HCT116 (cell line): ENCODE measurements at regions not wholly inside any gene's neighbourhood (a gene's known extent, or its start where the extent isn't known, plus 50 kb on each side); places are given as distances from the start of the nearest gene placed in this dataset.

Experiments
- ATAC-seq: fragments of 200-7000 bp; cut with Tn5 transposase; 2 replicates; pipeline ENCODE4 v1.9.1; 2020; ENCODE audit warnings: mild to moderate bottlenecking, moderate library complexity
- BruUV-seq: library from RNA; stranded (reverse); fragments of 400-500 nt; replicated peaks from 2 replicates; lab custom pipeline; 2021; lab: Mats Ljungman, UMichigan
- CTCF ChIA-PET: fragments of 300-600 bp; sonication (Branson Sonifier 250); formaldehyde crosslinking; loops from one replicate; lab custom pipeline; 2021; ENCODE audit warnings: antibody characterized with exemption; lab: Charles Lee
- POLR2A ChIA-PET: fragments of 300-600, 350-600 bp; sonication (Branson Sonifier 250); formaldehyde crosslinking; loops from one replicate; lab custom pipeline; 2021; ENCODE audit warnings: antibody characterized with exemption; lab: Charles Lee
- RAD21 ChIA-PET, 2 experiments: fragments of 300-600 bp; sonication (Branson Sonifier 250); formaldehyde crosslinking; loops; one replicate each; lab custom pipeline; 2023; ENCODE audit warnings: low total read pairs in 2 of 2; ENCODE audit not compliant: uncharacterized antibody in 2 of 2, unreplicated experiment in 2 of 2, low non-redundant PET in 1 of 2; lab: Charles Lee
- DNase-seq: peaks from one replicate; pipeline ENCODE4 v3.0.0-alpha.2; 2010; ENCODE audit warnings: low read depth, low spot score
- H2AFZ ChIP-seq: fragments of 200-600 bp; shearing (Covaris generic), sonication (generic); 2 replicates; pipeline ENCODE4 v1.6.1; 2017; ENCODE audit warnings: low read depth, mixed run types, mixed read lengths, antibody characterized with exemption, low read length; ENCODE audit not compliant: poor library complexity, severe bottlenecking
- H3K27ac ChIP-seq: 2 replicates; pipeline ENCODE4 v1.5.1; 2012; ENCODE audit warnings: low read depth, low read length
- H3K27me3 ChIP-seq: fragments of 200-600 bp; sonication (generic); 2 replicates; pipeline ENCODE4 v1.6.1; 2016; ENCODE audit warnings: mixed run types, low read length, mixed read lengths; ENCODE audit not compliant: insufficient read depth
- H3K36me3 ChIP-seq, 2 experiments: fragments of 200-500 bp in 1 of 2; fragments of 200-600 bp in 1 of 2; sonication (Bioruptor generic) in 1 of 2; sonication (generic) in 1 of 2; 2 replicates each; pipeline versions ENCODE4 v1.5.1 to v1.6.1; 2014 to 2016; ENCODE audit warnings: low read length in 2 of 2, inconsistent platforms in 1 of 2, mixed read lengths in 1 of 2, mixed run types in 1 of 2; ENCODE audit not compliant: insufficient read depth in 2 of 2, control insufficient read depth in 1 of 2
- H3K4me1 ChIP-seq, 2 experiments: fragments of 200-600 bp in 1 of 2; sonication (generic) in 1 of 2; 2 replicates each; pipeline versions ENCODE4 v1.5.1 to v1.6.1; 2012 to 2017; ENCODE audit warnings: low read length in 2 of 2, inconsistent platforms in 1 of 2, mild to moderate bottlenecking in 1 of 2, mixed read lengths in 1 of 2, mixed run types in 1 of 2, moderate library complexity in 1 of 2; ENCODE audit not compliant: insufficient read depth in 2 of 2, control insufficient read depth in 1 of 2
- H3K4me2 ChIP-seq: fragments of 200-600 bp; sonication (generic); 2 replicates; pipeline ENCODE4 v1.6.1; 2017; ENCODE audit warnings: mixed run types, low read length, mixed read lengths
- H3K4me3 ChIP-seq, 2 experiments: fragments of 200-600 bp in 1 of 2; sonication (generic) in 1 of 2; replicated peaks in 1 of 2; 2 replicates each; pipeline ENCODE4 v1.5.1; 2011 to 2016; ENCODE audit warnings: low read length in 2 of 2, control low read depth in 1 of 2, low read depth in 1 of 2, mild to moderate bottlenecking in 1 of 2, mixed read lengths in 1 of 2, mixed run types in 1 of 2
- H3K79me2 ChIP-seq: fragments of 200-600 bp; sonication (generic); 2 replicates; pipeline ENCODE4 v1.6.1; 2017; ENCODE audit warnings: mild to moderate bottlenecking, mixed run types, low read length, moderate library complexity, mixed read lengths; ENCODE audit not compliant: insufficient read depth
- H3K9ac ChIP-seq: fragments of 200-600 bp; sonication (generic); 2 replicates; pipeline ENCODE4 v1.6.1; 2016; ENCODE audit warnings: low read length, mixed read lengths
- H3K9me2 ChIP-seq: fragments of 200-600 bp; sonication (generic), shearing (Covaris generic); 2 replicates; pipeline ENCODE4 v1.6.1; 2017; ENCODE audit warnings: mixed run types, mild to moderate bottlenecking, moderate library complexity; ENCODE audit not compliant: insufficient read depth
- H3K9me3 ChIP-seq, 2 experiments: fragments of 200-500 bp in 1 of 2; fragments of 200-600 bp in 1 of 2; sonication (Bioruptor generic) in 1 of 2; sonication (generic) in 1 of 2; 2 replicates each; pipeline ENCODE4 v1.6.1; 2014 to 2017; ENCODE audit warnings: low read length in 2 of 2, mixed read lengths in 2 of 2, inconsistent platforms in 1 of 2, low read depth in 1 of 2, mild to moderate bottlenecking in 1 of 2, mixed run types in 1 of 2, moderate library complexity in 1 of 2; ENCODE audit not compliant: control insufficient read depth in 1 of 2, insufficient read depth in 1 of 2
- H4K20me1 ChIP-seq: fragments of 200-600 bp; sonication (generic), shearing (Covaris generic); 2 replicates; pipeline ENCODE4 v1.6.1; 2017; ENCODE audit warnings: mixed run types, mild to moderate bottlenecking, moderate library complexity; ENCODE audit not compliant: insufficient read depth
- ATF3 ChIP-seq: IDR thresholded peaks from 2 replicates; pipeline ENCODE4 v1.6.1; 2012
- ELF1 ChIP-seq: IDR thresholded peaks from 2 replicates; pipeline ENCODE4 v1.6.1; 2012; ENCODE audit warnings: low read depth, borderline replicate concordance
- EZH2phosphoT487 ChIP-seq: fragments of 200-600 bp; IDR thresholded peaks from 2 replicates; pipeline ENCODE4 v1.6.1; 2018; ENCODE audit warnings: antibody characterized with exemption, borderline replicate concordance
- FOSL1 ChIP-seq: IDR thresholded peaks from 2 replicates; pipeline ENCODE4 v1.6.1; 2012; ENCODE audit warnings: low read depth
- POLR2A ChIP-seq: IDR thresholded peaks from 2 replicates; pipeline ENCODE4 v1.7.0; 2011; ENCODE audit warnings: borderline replicate concordance; ENCODE audit not compliant: insufficient read depth, insufficient read length; ENCODE audit errors: extremely low read depth
- POLR2AphosphoS5 ChIP-seq: IDR thresholded peaks from 2 replicates; pipeline ENCODE4 v1.6.1; 2011; ENCODE audit warnings: mild to moderate bottlenecking, low read depth, low read length, moderate library complexity
- RAD21 ChIP-seq: IDR thresholded peaks from 2 replicates; pipeline ENCODE4 v1.6.1; 2012; ENCODE audit warnings: low read depth, mild to moderate bottlenecking
- SIN3A ChIP-seq: IDR thresholded peaks from 2 replicates; pipeline ENCODE4 v1.6.1; 2012; ENCODE audit warnings: low read depth
- SRF ChIP-seq: IDR thresholded peaks from 2 replicates; pipeline ENCODE4 v1.6.1; 2012; ENCODE audit warnings: low read depth
- TCF7L2 ChIP-seq: IDR thresholded peaks from 2 replicates; pipeline ENCODE4 v1.7.0; 2011; ENCODE audit warnings: borderline replicate concordance, inconsistent platforms; ENCODE audit not compliant: insufficient read depth, insufficient read length; ENCODE audit errors: extremely low read depth
- YY1 ChIP-seq: IDR thresholded peaks from 2 replicates; pipeline ENCODE4 v1.6.1; 2011; ENCODE audit warnings: low read length, low read depth, moderate library complexity, mild to moderate bottlenecking; ENCODE audit not compliant: insufficient replicate concordance; ENCODE audit errors: extremely low read depth
- ZBTB33 ChIP-seq: IDR thresholded peaks from 2 replicates; pipeline ENCODE4 v1.6.1; 2011; ENCODE audit warnings: mild to moderate bottlenecking, low read length, moderate library complexity; ENCODE audit not compliant: insufficient replicate concordance; ENCODE audit errors: extremely low read depth
- intact Hi-C: fragments of 100-400 bp; cut with micrococcal nuclease; formaldehyde crosslinking; loops from 2 replicates; pipeline ENCODE4 v1.10.0; 2022
- TF ChIP-seq, protein P1 (sequence below), 3 experiments: fragments of 200-600 bp in 1 of 3; sonication (generic) in 1 of 3; IDR thresholded peaks in 2 of 3; conservative IDR thresholded peaks in 1 of 3; 2 replicates each; pipeline ENCODE4 v1.5.1; 2012 to 2017; ENCODE audit warnings: low read depth in 2 of 3, low read length in 2 of 3, antibody characterized with exemption in 1 of 3, borderline replicate concordance in 1 of 3, control low read depth in 1 of 3, mild to moderate bottlenecking in 1 of 3, mixed read lengths in 1 of 3, mixed run types in 1 of 3, moderate library complexity in 1 of 3; ENCODE audit not compliant: insufficient read depth in 1 of 3

DNA sequence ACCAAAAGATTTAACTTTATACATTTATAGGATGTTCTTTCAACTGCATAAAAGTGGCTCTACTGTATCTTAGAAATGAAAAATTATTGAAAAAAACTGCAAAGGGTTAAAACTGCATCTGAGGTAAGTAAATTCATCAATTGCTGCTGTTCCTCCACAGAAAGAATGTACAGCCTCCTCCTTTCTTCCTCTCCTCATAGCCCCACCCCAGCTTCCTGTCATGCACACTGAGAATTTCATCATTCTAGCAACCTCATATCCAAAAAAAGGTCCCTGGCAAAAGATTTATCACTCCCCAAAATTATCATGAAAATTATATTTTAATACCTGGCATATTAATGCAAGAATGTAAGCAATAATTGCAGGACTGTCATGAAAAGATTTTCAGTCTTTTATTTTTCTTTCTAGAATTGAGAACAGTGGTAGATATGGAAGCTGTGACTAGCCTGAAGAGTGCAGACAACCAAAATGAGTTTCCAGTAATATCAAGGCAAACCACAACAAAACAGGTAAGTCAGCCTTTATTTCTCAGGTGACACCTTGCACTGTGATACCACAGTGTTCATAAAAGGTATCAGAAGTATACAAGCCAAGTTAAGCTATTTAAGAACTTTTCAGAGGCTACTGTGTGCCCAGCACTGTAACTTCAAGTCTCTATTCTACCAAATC, 110.8 kb downstream of the SUCLA2 start:
- H3K9me2 ChIP-seq: no peaks in the 10 kb centered on the region
- H3K4me2 ChIP-seq: no peak overlapping the region
- H3K27ac ChIP-seq: no peak overlapping the region
- H3K27me3 ChIP-seq: no peaks in the 10 kb centered on the region
- no peak overlapping the region for H3K4me3 ChIP-seq
- no peaks in the 10 kb centered on the region for H3K36me3 ChIP-seq
- H4K20me1 ChIP-seq: no peaks in the 10 kb centered on the region
- BruUV-seq: no TSS peak
- CTCF ChIA-PET: no interaction called here
- H3K9me3 ChIP-seq: no peaks in the 10 kb centered on the region
- POLR2A ChIA-PET: no interaction called here
- ATAC-seq (no peak), DNase-seq (no peak)
- no peaks in the 10 kb centered on the region for H3K4me1 ChIP-seq
- no peaks in the 10 kb centered on the region for H3K79me2 ChIP-seq
- no peak overlapping the region for H2AFZ ChIP-seq
- H3K9ac ChIP-seq: no peak overlapping the region
- RAD21 ChIA-PET: no interaction called here
- no peak for TF ChIP-seq FOSL1
- TF ChIP-seq EZH2phosphoT487: no peak
- no peak for TF ChIP-seq POLR2AphosphoS5
- TF ChIP-seq ATF3: no peak
- no peak for TF ChIP-seq RAD21
- no peak for TF ChIP-seq SIN3A
- TF ChIP-seq, all 23 proteins: peak for 0
- intact Hi-C loops: no loop called here

DNA sequence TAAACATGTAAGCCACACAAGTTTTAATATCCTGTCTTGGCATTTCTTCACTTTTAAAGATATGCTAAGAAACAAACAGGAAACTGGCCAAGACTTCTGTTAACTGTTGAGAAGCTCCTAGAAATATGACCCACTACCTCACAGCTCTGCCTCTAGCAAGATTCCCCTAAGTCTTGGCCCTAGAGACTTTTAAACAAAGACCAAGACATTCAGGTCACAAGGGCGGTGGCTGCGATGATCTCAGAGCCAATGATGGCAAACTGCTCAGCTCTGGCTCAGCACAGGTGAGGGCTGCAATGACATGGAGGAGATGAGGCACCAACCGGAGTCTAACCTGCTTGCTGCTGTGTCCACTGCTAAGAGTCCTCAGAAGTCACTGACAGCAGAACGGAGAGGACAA, 114.8 kb downstream of the SUCLA2 start:
- no peaks in the 10 kb centered on the region for H3K9me3 ChIP-seq
- no peaks in the 10 kb centered on the region for H3K4me1 ChIP-seq
- BruUV-seq: no TSS peak
- DNase-seq (no peak), ATAC-seq (no peak)
- no peak overlapping the region for H2AFZ ChIP-seq
- ChIA-PET RAD21 (no interaction called here), CTCF (no interaction called here), POLR2A (no interaction called here)
- intact Hi-C loops: no loop called here
- TF ChIP-seq POLR2AphosphoS5 (no peak), YY1 (no peak), ELF1 (no peak), TCF7L2 (no peak), ATF3 (no peak), SRF (no peak), ZBTB33 (no peak), FOSL1 (no peak), RAD21 (no peak), POLR2A (no peak)
- TF ChIP-seq, protein P1, sequence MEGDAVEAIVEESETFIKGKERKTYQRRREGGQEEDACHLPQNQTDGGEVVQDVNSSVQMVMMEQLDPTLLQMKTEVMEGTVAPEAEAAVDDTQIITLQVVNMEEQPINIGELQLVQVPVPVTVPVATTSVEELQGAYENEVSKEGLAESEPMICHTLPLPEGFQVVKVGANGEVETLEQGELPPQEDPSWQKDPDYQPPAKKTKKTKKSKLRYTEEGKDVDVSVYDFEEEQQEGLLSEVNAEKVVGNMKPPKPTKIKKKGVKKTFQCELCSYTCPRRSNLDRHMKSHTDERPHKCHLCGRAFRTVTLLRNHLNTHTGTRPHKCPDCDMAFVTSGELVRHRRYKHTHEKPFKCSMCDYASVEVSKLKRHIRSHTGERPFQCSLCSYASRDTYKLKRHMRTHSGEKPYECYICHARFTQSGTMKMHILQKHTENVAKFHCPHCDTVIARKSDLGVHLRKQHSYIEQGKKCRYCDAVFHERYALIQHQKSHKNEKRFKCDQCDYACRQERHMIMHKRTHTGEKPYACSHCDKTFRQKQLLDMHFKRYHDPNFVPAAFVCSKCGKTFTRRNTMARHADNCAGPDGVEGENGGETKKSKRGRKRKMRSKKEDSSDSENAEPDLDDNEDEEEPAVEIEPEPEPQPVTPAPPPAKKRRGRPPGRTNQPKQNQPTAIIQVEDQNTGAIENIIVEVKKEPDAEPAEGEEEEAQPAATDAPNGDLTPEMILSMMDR (IDR thresholded peaks at IDR 0.05 in 2 of 3, conservative IDR thresholded peaks at IDR 0.05 in 1 of 3; ENCODE audit: borderline replicate concordance in 1 of 3, insufficient read depth in 1 of 3, low read depth in 2 of 3, low read length in 2 of 3): no peak
- no peaks in the 10 kb centered on the region for H3K79me2 ChIP-seq
- H3K4me3 ChIP-seq: no peak overlapping the region
- no peak overlapping the region for H3K4me2 ChIP-seq
- H3K27me3 ChIP-seq: no peaks in the 10 kb centered on the region
- H3K9ac ChIP-seq: no peak overlapping the region
- no peaks in the 10 kb centered on the region for H4K20me1 ChIP-seq
- H3K36me3 ChIP-seq: no peaks in the 10 kb centered on the region
- no peak overlapping the region for H3K27ac ChIP-seq
- H3K9me2 ChIP-seq: no peaks in the 10 kb centered on the region
